GM12865 (cell line): ENCODE measurements at regions not wholly inside any gene's neighbourhood (a gene's known extent, or its start where the extent isn't known, plus 50 kb on each side); places are given as distances from the start of the nearest gene placed in this dataset.

Source experiments
- DNase-seq: peaks from one replicate; pipeline ENCODE4 v3.0.0; 2010; ENCODE audit warnings: low read depth
- H3K4me3 ChIP-seq: 2 replicates; pipeline ENCODE4 v1.5.1; 2011; ENCODE audit warnings: mild to moderate bottlenecking, low read depth, low read length, control low read depth
- CTCF ChIP-seq: IDR thresholded peaks from 2 replicates; pipeline ENCODE4 v1.5.1; 2011; ENCODE audit warnings: low read length, control low read depth, low read depth, inconsistent platforms; ENCODE audit not compliant: insufficient read depth; ENCODE audit errors: missing control alignments

- DNase-seq: no peak
- no peak overlapping the region for H3K4me3 ChIP-seq
- TF ChIP-seq CTCF: no peak
These were observed 674.9 kb upstream of the FANCL start for GRCh38 chr2:58916063-58916462.

- H3K4me3 ChIP-seq: no peak overlapping the region
- no peak for DNase-seq
- TF ChIP-seq CTCF: no peak
These were observed 673.8 kb upstream of the FANCL start for GRCh38 chr2:58914733-58915505.

GRCh38 chr2:58913082-58913726, 672.1 kb upstream of the FANCL start:
- no peak for DNase-seq
- TF ChIP-seq CTCF: no peak

GRCh38 chr2:58911877-58912276, 670.8 kb upstream of the FANCL start:
- no peak for TF ChIP-seq CTCF
- no peak overlapping the region for H3K4me3 ChIP-seq
- DNase-seq: no peak

More at GRCh38 chr2:58913082-58913726, 672.1 kb upstream of the FANCL start:
- H3K4me3 ChIP-seq: no peak overlapping the region

- TF ChIP-seq CTCF: no peak
- no peak overlapping the region for H3K4me3 ChIP-seq
- no peak for DNase-seq
These were observed 667.5 kb upstream of the FANCL start for GRCh38 chr2:58908501-58909154.

- no peak for DNase-seq
- TF ChIP-seq CTCF: no peak
- no peak overlapping the region for H3K4me3 ChIP-seq
These were observed 666.5 kb upstream of the FANCL start for GRCh38 chr2:58907644-58908043.
